H1 (cell line): ENCODE measurements at regions not wholly inside any gene's neighbourhood (a gene's known extent, or its start where the extent isn't known, plus 50 kb on each side); places are given as distances from the start of the nearest gene placed in this dataset.

ENCODE experiments used
- CTCF ChIA-PET: fragments of 300-600 bp; sonication (Branson Sonifier 250); formaldehyde crosslinking; loops from one replicate; lab custom pipeline; 2021; ENCODE audit not compliant: partially characterized antibody; lab: Charles Lee
- POLR2A ChIA-PET: fragments of 300-600 bp; sonication (Branson Sonifier 250); formaldehyde crosslinking; loops from one replicate; lab custom pipeline; 2021; ENCODE audit warnings: inconsistent platforms; ENCODE audit not compliant: partially characterized antibody; lab: Charles Lee
- DNase-seq, 2 experiments: peaks; one replicate each; pipeline versions ENCODE4 v3.0.0 to v3.0.0-alpha.2; 2010 to 2022; ENCODE audit warnings: low spot score in 2 of 2, low read depth in 1 of 2, mixed read lengths in 1 of 2
- FAIRE-seq: peaks from 2 replicates; lab custom pipeline; 2011; peaks lifted over from hg19 to GRCh38; lab: Jason Lieb, UNC
- H2AFZ ChIP-seq: 2 replicates; pipeline ENCODE4 v1.8.1; 2012; ENCODE audit warnings: low read length, inconsistent platforms
- H2AK5ac ChIP-seq: 2 replicates; pipeline ENCODE4 v1.6.1; 2013; ENCODE audit warnings: low read depth, low read length
- H2BK120ac ChIP-seq: replicated peaks from 2 replicates; pipeline ENCODE3; 2013; ENCODE audit warnings: low read depth, low read length, inconsistent platforms
- H2BK12ac ChIP-seq: 2 replicates; pipeline ENCODE4 v1.6.1; 2013; ENCODE audit warnings: low read depth, low read length
- H2BK15ac ChIP-seq: 2 replicates; pipeline ENCODE4 v1.6.1; 2013; ENCODE audit warnings: low read length
- H2BK20ac ChIP-seq: 2 replicates; pipeline ENCODE4 v1.6.1; 2013; ENCODE audit warnings: low read length
- H2BK5ac ChIP-seq: 2 replicates; pipeline ENCODE4 v1.6.1; 2013; ENCODE audit warnings: low read depth, low read length
- H3K14ac ChIP-seq: 2 replicates; pipeline ENCODE4 v1.6.1; 2013; ENCODE audit warnings: inconsistent platforms; ENCODE audit not compliant: insufficient read length
- H3K18ac ChIP-seq: 2 replicates; pipeline ENCODE4 v1.6.1; 2013; ENCODE audit warnings: low read length; ENCODE audit errors: extremely low read depth
- H3K23ac ChIP-seq: 2 replicates; pipeline ENCODE4 v1.6.1; 2013; ENCODE audit warnings: inconsistent platforms; ENCODE audit not compliant: insufficient read length
- H3K23me2 ChIP-seq: 2 replicates; pipeline ENCODE4 v1.6.1; 2013; ENCODE audit warnings: low read depth, low read length
- H3K27ac ChIP-seq: 2 replicates; pipeline ENCODE4 v1.6.1; 2011; ENCODE audit warnings: low read depth, low read length, inconsistent platforms
- H3K27me3 ChIP-seq, 4 experiments: replicated peaks in 1 of 4; 1 replicate in 1 of 4; 2 replicates in 3 of 4; pipeline versions ENCODE4 v1.6.1 to v1.8.1; 2011 to 2013; ENCODE audit warnings: low read length in 3 of 4, mild to moderate bottlenecking in 3 of 4, inconsistent platforms in 2 of 4, mixed read lengths in 2 of 4, moderate library complexity in 1 of 4; ENCODE audit not compliant: control insufficient read depth in 3 of 4, insufficient read depth in 3 of 4; ENCODE audit errors: extremely low read depth in 1 of 4
- H3K36me3 ChIP-seq, 4 experiments: 2 replicates each; pipeline versions ENCODE4 v1.6.1 to v1.8.1; 2011 to 2013; ENCODE audit warnings: mild to moderate bottlenecking in 4 of 4, low read length in 3 of 4, moderate library complexity in 2 of 4, control low read depth in 1 of 4, inconsistent platforms in 1 of 4; ENCODE audit not compliant: insufficient read depth in 4 of 4, control insufficient read depth in 2 of 4
- H3K4ac ChIP-seq: replicated peaks from 2 replicates; pipeline ENCODE3; 2013; ENCODE audit warnings: low read length, low read depth, mixed read lengths, inconsistent platforms; ENCODE audit not compliant: insufficient read length
- H3K4me1 ChIP-seq, 4 experiments: replicated peaks in 1 of 4; 1 replicate in 1 of 4; 2 replicates in 3 of 4; pipeline versions ENCODE4 v1.6.1 to v1.8.1; 2011 to 2013; ENCODE audit warnings: low read length in 3 of 4, inconsistent platforms in 2 of 4, mixed read lengths in 1 of 4; ENCODE audit not compliant: insufficient read depth in 4 of 4, control insufficient read depth in 3 of 4
- H3K4me2 ChIP-seq, 2 experiments: 2 replicates each; pipeline versions ENCODE4 v1.6.1 to v1.8.1; 2011 to 2013; ENCODE audit warnings: low read depth in 2 of 2, low read length in 2 of 2, control low read depth in 1 of 2, inconsistent platforms in 1 of 2, mild to moderate bottlenecking in 1 of 2; ENCODE audit not compliant: insufficient read depth in 1 of 2
- H3K4me3 ChIP-seq, 4 experiments: fragments of 200-600, 300-600 bp in 1 of 4; sonication (generic), shearing (Covaris generic), sonication (Bioruptor Twin) in 1 of 4; 2 replicates each; pipeline versions ENCODE4 v1.5.1 to v1.8.1; 2011 to 2016; ENCODE audit warnings: low read length in 4 of 4, low read depth in 3 of 4, control low read depth in 2 of 4, inconsistent platforms in 2 of 4, mild to moderate bottlenecking in 2 of 4, mixed read lengths in 1 of 4, moderate library complexity in 1 of 4; ENCODE audit not compliant: insufficient read depth in 2 of 4; ENCODE audit errors: extremely low read depth in 1 of 4
- H3K56ac ChIP-seq: replicated peaks from 2 replicates; pipeline ENCODE3; 2013; ENCODE audit warnings: low read depth, mild to moderate bottlenecking, mixed read lengths, low read length, inconsistent platforms; ENCODE audit not compliant: insufficient read length
- H3K79me1 ChIP-seq: 2 replicates; pipeline ENCODE4 v1.6.1; 2013; ENCODE audit warnings: low read depth, low read length, control low read depth
- H3K79me2 ChIP-seq, 2 experiments: 2 replicates each; pipeline versions ENCODE4 v1.6.1 to v1.8.1; 2012 to 2013; ENCODE audit warnings: low read length in 2 of 2, mild to moderate bottlenecking in 2 of 2, inconsistent platforms in 1 of 2; ENCODE audit not compliant: insufficient read depth in 2 of 2, control insufficient read depth in 1 of 2
- H3K9ac ChIP-seq, 4 experiments: replicated peaks in 1 of 4; 1 replicate in 1 of 4; 2 replicates in 3 of 4; pipeline versions ENCODE4 v1.6.1 to v1.8.1; 2011 to 2013; ENCODE audit warnings: low read depth in 3 of 4, low read length in 3 of 4, control low read depth in 2 of 4, mild to moderate bottlenecking in 2 of 4, moderate library complexity in 2 of 4, inconsistent platforms in 1 of 4; ENCODE audit errors: extremely low read depth in 1 of 4
- H3K9me3 ChIP-seq, 2 experiments: 2 replicates each; pipeline versions ENCODE4 v1.6.1 to v1.8.1; 2012 to 2013; ENCODE audit warnings: mild to moderate bottlenecking in 2 of 2, moderate library complexity in 2 of 2, control low read depth in 1 of 2, inconsistent platforms in 1 of 2, low read depth in 1 of 2, low read length in 1 of 2, mixed read lengths in 1 of 2; ENCODE audit not compliant: insufficient read depth in 2 of 2
- H4K20me1 ChIP-seq, 2 experiments: replicated peaks in 1 of 2; 2 replicates each; pipeline versions ENCODE3 to v1.8.1; 2011 to 2013; ENCODE audit warnings: inconsistent platforms in 2 of 2, low read length in 2 of 2, mild to moderate bottlenecking in 1 of 2; ENCODE audit not compliant: insufficient read depth in 2 of 2, control insufficient read depth in 1 of 2
- H4K5ac ChIP-seq: 2 replicates; pipeline ENCODE4 v1.6.1; 2013; ENCODE audit warnings: low read length, low read depth, mixed read lengths, inconsistent platforms; ENCODE audit not compliant: insufficient read length
- H4K8ac ChIP-seq: 2 replicates; pipeline ENCODE4 v1.8.0; 2013; ENCODE audit warnings: mild to moderate bottlenecking, moderate library complexity, low read length, inconsistent platforms; ENCODE audit not compliant: insufficient read depth; ENCODE audit errors: extremely low read depth
- H4K91ac ChIP-seq: replicated peaks from 2 replicates; pipeline ENCODE3; 2013; ENCODE audit warnings: low read length, mixed read lengths, inconsistent platforms; ENCODE audit not compliant: insufficient read length
- SAP30 ChIP-seq: fragments of 300-600 bp; sonication (generic); IDR thresholded peaks from 2 replicates; pipeline ENCODE4 v1.7.1; 2012; ENCODE audit warnings: low read length, moderate library complexity, mild to moderate bottlenecking, inconsistent platforms; ENCODE audit not compliant: insufficient read depth, insufficient replicate concordance
- WGBS, 2 experiments: shearing (Covaris generic) in 1 of 2; methylation state at CpG; one replicate each; pipeline versions ENCODE4 v1.1.6 to v1.1.7; 2013 to 2015; ENCODE audit warnings: low lambda C conversion rate in 2 of 2, mixed read lengths in 2 of 2, inconsistent platforms in 1 of 2, low coverage in 1 of 2, missing lambda C conversion rate in 1 of 2; ENCODE audit not compliant: insufficient replicate concordance in 2 of 2, insufficient coverage in 1 of 2, insufficient read length in 1 of 2; ENCODE audit errors: extremely low coverage in 1 of 2, missing lambda C conversion rate in 1 of 2; 5-methylcytosine and 5-hydroxymethylcytosine counted together
- TF ChIP-seq, protein P1 (sequence below), 3 experiments: IDR thresholded peaks; 1 replicate in 2 of 3; 2 replicates in 1 of 3; pipeline versions ENCODE4 v1.5.1 to v1.6.1; 2011; ENCODE audit warnings: low read length in 3 of 3, mild to moderate bottlenecking in 3 of 3, inconsistent platforms in 2 of 3, low read depth in 1 of 3, moderate library complexity in 1 of 3; ENCODE audit not compliant: insufficient read depth in 1 of 3; ENCODE audit errors: control extremely low read depth in 1 of 3

DNA sequence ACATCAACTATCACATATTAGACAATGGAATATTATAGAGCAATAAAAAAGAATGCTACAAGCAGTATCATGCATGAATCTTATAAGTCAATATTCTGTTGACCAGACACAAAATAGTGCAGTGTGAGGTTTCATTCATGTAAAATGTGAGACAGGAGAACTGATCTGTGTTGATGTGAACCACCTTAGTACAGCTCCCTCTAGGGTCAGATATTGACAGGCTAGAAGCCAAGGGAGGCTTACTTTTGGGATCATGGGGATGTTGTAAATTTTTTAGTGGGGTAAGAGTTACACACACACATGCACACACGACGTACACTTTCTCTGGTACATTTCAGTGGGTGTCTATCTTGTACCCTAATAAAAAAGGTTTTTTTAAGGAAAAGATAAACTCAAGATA is 231.6 kb upstream of the FOXK1 start:
- H3K9ac ChIP-seq = no peak overlapping the region
- no peak overlapping the region for H4K5ac ChIP-seq
- H3K4me1 ChIP-seq = no peaks in the 10 kb centered on the region
- no peak overlapping the region for H3K18ac ChIP-seq
- H4K91ac ChIP-seq = no peak overlapping the region
- H3K4me2 ChIP-seq = no peak overlapping the region
- TF ChIP-seq, protein P1, sequence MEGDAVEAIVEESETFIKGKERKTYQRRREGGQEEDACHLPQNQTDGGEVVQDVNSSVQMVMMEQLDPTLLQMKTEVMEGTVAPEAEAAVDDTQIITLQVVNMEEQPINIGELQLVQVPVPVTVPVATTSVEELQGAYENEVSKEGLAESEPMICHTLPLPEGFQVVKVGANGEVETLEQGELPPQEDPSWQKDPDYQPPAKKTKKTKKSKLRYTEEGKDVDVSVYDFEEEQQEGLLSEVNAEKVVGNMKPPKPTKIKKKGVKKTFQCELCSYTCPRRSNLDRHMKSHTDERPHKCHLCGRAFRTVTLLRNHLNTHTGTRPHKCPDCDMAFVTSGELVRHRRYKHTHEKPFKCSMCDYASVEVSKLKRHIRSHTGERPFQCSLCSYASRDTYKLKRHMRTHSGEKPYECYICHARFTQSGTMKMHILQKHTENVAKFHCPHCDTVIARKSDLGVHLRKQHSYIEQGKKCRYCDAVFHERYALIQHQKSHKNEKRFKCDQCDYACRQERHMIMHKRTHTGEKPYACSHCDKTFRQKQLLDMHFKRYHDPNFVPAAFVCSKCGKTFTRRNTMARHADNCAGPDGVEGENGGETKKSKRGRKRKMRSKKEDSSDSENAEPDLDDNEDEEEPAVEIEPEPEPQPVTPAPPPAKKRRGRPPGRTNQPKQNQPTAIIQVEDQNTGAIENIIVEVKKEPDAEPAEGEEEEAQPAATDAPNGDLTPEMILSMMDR (IDR thresholded peaks at IDR 0.05; ENCODE audit: control extremely low read depth in 1 of 3, insufficient read depth in 1 of 3, low read depth in 1 of 3, low read length in 3 of 3) = peak in 1 of 3 experiments; percentile 8; a peak in 1 of 4 replicates
- no peak for TF ChIP-seq SAP30
- no peak overlapping the region for H3K4me3 ChIP-seq
- no peaks in the 10 kb centered on the region for H3K79me2 ChIP-seq
- no peaks in the 10 kb centered on the region for H4K20me1 ChIP-seq
- H3K27ac ChIP-seq = no peak overlapping the region
- no peak overlapping the region for H3K23ac ChIP-seq
- H4K8ac ChIP-seq = no peak overlapping the region
- DNase-seq (no peak), FAIRE-seq (no peak)
- WGBS, 2 experiments = 96% methylated on average over 2 of the region's 2 CpGs; no CpG with 5 or more reads in 1 of the 2 experiments
- H3K14ac ChIP-seq = no peak overlapping the region
- H2AFZ ChIP-seq = no peak overlapping the region
- H3K4ac ChIP-seq = no peak overlapping the region
- H3K9me3 ChIP-seq = peaks cover 21 to 39% of the 10 kb centered on the region in 2 experiments
- H2BK15ac ChIP-seq = no peak overlapping the region
- H3K23me2 ChIP-seq = no peaks in the 10 kb centered on the region
- no peak overlapping the region for H2BK12ac ChIP-seq
- H2BK20ac ChIP-seq = no peak overlapping the region
- H3K56ac ChIP-seq = no peak overlapping the region
- H2BK5ac ChIP-seq = no peak overlapping the region
- H3K36me3 ChIP-seq = no peaks in the 10 kb centered on the region
- no peaks in the 10 kb centered on the region; a peak in 1 of 7 replicates for H3K27me3 ChIP-seq
- no peak overlapping the region for H2AK5ac ChIP-seq
- ChIA-PET CTCF (interaction anchor here (0.7 to 3.1 kb wide), 4 partner anchors 23 to 421 kb away, joined by 3 to 10 read pairs (median 4); no protein-coding TSS in a partner anchor), POLR2A (no interaction called here)
- no peaks in the 10 kb centered on the region for H3K79me1 ChIP-seq
- no peak overlapping the region for H2BK120ac ChIP-seq
